ENCODE measurements at regions not wholly inside any gene's neighbourhood (a gene's known extent, or its start where the extent isn't known, plus 50 kb on each side); places are given as distances from the start of the nearest gene placed in this dataset.

DNA sequence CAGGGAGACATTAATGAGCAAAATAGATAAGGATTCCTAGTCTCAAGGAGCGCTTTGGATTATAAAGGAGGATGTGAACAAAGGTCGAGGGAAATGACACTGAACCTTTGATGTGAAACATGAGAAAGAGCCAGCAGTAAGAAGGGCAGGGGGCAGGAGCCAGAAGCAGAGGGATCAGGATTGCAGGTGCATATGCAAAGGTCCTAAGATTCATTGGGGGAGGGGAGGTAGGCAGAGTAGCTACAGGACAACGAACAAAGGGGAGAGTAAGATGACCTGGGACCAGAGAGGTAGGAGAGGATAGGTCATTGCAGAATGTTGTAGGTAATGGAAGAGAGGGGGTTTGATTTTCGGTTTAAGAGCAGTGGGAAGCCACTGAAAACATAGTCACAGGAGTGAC is 129.2 kb upstream of the TRPM3 start:
- TF ChIP-seq POLR2A (IDR thresholded peaks at IDR 0.05): no peak
- TF ChIP-seq, protein P1, sequence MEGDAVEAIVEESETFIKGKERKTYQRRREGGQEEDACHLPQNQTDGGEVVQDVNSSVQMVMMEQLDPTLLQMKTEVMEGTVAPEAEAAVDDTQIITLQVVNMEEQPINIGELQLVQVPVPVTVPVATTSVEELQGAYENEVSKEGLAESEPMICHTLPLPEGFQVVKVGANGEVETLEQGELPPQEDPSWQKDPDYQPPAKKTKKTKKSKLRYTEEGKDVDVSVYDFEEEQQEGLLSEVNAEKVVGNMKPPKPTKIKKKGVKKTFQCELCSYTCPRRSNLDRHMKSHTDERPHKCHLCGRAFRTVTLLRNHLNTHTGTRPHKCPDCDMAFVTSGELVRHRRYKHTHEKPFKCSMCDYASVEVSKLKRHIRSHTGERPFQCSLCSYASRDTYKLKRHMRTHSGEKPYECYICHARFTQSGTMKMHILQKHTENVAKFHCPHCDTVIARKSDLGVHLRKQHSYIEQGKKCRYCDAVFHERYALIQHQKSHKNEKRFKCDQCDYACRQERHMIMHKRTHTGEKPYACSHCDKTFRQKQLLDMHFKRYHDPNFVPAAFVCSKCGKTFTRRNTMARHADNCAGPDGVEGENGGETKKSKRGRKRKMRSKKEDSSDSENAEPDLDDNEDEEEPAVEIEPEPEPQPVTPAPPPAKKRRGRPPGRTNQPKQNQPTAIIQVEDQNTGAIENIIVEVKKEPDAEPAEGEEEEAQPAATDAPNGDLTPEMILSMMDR (IDR thresholded peaks at IDR 0.05): no peak
